ENCODE measurements at regions not wholly inside any gene's neighbourhood (a gene's known extent, or its start where the extent isn't known, plus 50 kb on each side); places are given as distances from the start of the nearest gene placed in this dataset.

DNA sequence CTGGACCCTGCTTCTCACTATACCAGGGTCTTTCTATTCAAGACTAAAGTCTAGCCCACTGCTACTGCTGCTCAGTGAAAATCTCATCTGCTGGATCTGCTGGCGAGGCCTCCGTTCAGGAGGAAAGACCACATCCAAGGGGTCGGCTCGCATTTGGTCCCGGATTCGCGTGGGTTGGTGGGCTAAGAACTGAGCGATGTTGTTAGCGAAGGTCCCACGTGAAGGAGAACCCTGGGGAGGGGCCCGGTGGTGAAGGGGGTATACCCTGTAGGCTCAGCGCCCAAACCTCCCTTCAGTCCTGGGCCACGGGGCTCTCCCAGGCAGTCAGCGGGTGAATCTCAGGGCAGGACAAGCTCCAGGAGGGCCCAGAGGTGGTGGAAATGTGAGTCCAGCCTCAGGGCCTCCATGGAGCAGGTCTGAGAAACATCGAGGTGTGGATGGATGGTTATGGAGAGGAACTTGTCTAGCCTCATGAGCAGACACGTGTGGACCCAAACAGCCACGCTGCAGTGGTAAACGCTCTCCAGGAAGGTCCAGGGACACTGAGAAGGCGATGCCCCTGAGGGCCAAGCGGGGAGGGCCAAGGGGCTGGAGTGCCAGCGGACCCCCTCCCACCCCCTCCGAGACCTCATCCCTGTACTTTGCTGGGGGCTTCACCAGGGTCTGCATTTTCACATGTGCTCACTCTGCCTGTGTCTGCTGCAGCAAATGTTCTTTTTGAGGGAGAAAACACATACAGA lies 152.3 kb downstream of the CTTN start:
- TF ChIP-seq NFIC (IDR thresholded peaks at IDR 0.05) (no peak), RAD21 (IDR thresholded peaks at IDR 0.05; ENCODE audit: low read depth) (no peak), TCF12 (IDR thresholded peaks at IDR 0.05; ENCODE audit: low read depth) (no peak)
- TF ChIP-seq, protein P1, sequence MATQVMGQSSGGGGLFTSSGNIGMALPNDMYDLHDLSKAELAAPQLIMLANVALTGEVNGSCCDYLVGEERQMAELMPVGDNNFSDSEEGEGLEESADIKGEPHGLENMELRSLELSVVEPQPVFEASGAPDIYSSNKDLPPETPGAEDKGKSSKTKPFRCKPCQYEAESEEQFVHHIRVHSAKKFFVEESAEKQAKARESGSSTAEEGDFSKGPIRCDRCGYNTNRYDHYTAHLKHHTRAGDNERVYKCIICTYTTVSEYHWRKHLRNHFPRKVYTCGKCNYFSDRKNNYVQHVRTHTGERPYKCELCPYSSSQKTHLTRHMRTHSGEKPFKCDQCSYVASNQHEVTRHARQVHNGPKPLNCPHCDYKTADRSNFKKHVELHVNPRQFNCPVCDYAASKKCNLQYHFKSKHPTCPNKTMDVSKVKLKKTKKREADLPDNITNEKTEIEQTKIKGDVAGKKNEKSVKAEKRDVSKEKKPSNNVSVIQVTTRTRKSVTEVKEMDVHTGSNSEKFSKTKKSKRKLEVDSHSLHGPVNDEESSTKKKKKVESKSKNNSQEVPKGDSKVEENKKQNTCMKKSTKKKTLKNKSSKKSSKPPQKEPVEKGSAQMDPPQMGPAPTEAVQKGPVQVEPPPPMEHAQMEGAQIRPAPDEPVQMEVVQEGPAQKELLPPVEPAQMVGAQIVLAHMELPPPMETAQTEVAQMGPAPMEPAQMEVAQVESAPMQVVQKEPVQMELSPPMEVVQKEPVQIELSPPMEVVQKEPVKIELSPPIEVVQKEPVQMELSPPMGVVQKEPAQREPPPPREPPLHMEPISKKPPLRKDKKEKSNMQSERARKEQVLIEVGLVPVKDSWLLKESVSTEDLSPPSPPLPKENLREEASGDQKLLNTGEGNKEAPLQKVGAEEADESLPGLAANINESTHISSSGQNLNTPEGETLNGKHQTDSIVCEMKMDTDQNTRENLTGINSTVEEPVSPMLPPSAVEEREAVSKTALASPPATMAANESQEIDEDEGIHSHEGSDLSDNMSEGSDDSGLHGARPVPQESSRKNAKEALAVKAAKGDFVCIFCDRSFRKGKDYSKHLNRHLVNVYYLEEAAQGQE (IDR thresholded peaks at IDR 0.05; ENCODE audit: low read depth) = no peak

DNA sequence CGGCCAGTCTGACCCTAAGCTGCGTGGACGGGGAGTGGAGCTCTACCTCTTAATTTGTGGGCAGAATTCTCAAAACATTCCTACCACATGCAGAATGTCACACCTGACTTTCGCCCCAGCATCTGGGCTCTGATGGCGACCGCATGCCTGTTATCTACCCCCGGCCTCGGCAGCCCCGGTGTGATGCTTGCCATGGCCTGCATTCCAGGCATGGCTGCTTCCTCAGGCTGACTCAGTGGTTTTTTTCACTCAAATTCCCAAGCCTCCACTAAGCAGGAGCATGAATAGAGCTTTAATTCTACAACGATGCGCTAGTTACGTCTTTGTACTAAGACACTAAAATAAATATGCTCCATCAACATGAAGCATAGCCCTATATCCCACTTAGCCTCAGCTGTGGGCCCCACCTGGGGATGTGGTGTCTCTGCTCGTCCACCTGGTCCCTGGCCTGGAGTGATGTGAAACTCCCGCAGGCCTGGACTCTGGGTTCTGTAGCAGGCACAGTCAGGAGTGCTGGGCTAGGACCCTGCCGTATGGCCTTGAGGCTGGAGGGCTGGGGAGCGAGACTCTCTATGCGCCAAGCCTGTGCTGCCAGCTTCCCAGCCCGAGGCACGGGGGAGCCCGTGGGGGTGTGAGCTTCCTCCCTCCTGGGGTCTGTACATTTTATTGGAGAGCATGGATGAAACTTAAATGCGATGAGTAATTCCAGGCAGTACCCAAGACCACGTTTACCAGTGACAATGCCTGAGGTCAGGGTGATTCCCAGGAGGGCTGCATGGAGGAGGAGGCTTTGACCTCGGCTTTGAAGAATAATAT lies 153.2 kb downstream of the CTTN start:
- TF ChIP-seq TEAD4 (IDR thresholded peaks at IDR 0.05) (no peak), RAD21 (IDR thresholded peaks at IDR 0.05; ENCODE audit: low read depth) (no peak), YY1 (IDR thresholded peaks at IDR 0.05; ENCODE audit: low read depth) (no peak), TCF12 (IDR thresholded peaks at IDR 0.05; ENCODE audit: low read depth) (no peak), NFIC (IDR thresholded peaks at IDR 0.05) (no peak), EGR1 (IDR thresholded peaks at IDR 0.05) (no peak), CREB1 (IDR thresholded peaks at IDR 0.05; ENCODE audit: low read depth) (no peak), CEBPB (IDR thresholded peaks at IDR 0.05) (no peak), EP300 (IDR thresholded peaks at IDR 0.05; ENCODE audit: borderline replicate concordance) (no peak)
- TF ChIP-seq, protein P2, sequence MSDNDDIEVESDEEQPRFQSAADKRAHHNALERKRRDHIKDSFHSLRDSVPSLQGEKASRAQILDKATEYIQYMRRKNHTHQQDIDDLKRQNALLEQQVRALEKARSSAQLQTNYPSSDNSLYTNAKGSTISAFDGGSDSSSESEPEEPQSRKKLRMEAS (IDR thresholded peaks at IDR 0.05) = no peak
- TF ChIP-seq, protein P3, sequence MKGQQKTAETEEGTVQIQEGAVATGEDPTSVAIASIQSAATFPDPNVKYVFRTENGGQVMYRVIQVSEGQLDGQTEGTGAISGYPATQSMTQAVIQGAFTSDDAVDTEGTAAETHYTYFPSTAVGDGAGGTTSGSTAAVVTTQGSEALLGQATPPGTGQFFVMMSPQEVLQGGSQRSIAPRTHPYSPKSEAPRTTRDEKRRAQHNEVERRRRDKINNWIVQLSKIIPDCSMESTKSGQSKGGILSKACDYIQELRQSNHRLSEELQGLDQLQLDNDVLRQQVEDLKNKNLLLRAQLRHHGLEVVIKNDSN (IDR thresholded peaks at IDR 0.05) = no peak

DNA sequence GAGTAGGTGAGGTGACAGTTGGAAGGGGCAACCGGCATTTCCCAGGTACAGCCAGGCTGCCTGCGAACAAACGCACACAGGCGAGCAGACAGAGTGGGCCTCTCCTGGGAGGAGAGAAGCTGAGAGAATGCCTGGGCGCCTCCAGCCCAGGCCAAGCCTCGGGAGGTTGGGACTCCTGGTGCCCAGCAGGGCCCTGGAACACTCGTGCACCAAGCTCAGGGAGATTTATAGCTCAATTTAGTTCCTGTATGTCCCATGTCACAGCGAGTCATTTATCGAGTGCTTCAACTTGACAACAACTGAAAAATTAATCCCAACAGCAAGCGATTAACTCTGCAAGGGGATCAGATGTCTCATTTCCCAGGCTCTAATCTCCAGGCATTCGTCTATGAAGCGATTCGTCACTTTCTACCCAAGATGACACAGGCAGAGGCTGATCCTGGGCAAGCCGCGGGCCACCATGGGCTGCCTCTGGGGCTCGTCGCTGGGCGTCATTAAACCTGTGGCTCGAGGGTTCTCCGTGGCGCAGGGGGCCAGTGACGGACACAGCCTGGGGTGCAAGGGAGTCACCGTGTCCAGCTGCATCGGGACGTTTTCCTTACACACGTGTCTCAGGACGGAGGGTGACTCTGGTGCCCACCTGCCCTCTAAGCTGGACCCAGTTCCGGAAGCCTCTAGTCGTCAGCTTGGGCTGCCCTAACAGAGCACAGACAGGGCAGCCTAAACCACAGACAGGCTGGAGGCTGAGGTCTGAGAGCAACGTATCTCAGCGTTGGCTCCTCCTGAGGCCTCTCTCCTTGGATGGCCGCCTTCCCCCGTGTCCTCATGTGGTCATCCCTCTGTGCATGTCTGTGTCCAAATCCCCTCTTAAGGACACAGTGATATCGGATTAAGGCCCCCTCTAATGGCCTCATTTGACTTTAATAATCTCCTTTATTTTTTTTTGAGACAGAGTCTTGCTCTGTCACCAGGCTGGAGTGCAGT lies 154.1 kb downstream of the CTTN start:
- TF ChIP-seq TEAD4 (IDR thresholded peaks at IDR 0.05) = no peak

DNA sequence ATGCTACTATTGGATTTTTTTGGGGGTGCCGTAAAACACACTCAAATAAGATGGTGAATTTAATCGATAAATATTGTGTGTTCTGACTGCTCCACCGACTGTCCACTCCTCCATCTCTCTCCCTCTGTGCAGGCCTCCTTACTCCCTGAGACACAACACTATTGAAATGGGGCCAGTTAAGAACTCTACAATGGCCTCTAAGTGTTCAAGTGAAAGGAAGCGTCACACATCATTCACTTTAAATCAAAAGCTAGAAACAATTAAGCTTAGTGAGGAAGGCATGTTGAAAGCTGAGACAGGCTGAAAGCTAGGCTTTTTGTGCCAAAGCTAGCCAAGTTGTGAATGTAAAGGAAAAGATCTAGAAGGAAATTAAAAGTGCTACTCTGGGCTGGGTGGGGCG lies 156.7 kb downstream of the CTTN start:
- TF ChIP-seq FOXM1 (IDR thresholded peaks at IDR 0.05; ENCODE audit: borderline replicate concordance, low read depth) (no peak), TEAD4 (IDR thresholded peaks at IDR 0.05) (no peak), EGR1 (IDR thresholded peaks at IDR 0.05) (no peak), TCF12 (IDR thresholded peaks at IDR 0.05; ENCODE audit: low read depth) (no peak), YY1 (IDR thresholded peaks at IDR 0.05; ENCODE audit: low read depth) (no peak), RAD21 (IDR thresholded peaks at IDR 0.05; ENCODE audit: low read depth) (no peak), EP300 (IDR thresholded peaks at IDR 0.05; ENCODE audit: borderline replicate concordance) (no peak), CEBPB (IDR thresholded peaks at IDR 0.05) (no peak), TAF1 (IDR thresholded peaks at IDR 0.05; ENCODE audit: low read depth) (no peak), CREB1 (IDR thresholded peaks at IDR 0.05; ENCODE audit: low read depth) (no peak), NFIC (IDR thresholded peaks at IDR 0.05) (no peak), ZBTB7A (IDR thresholded peaks at IDR 0.05; ENCODE audit: low read depth) (no peak)
- TF ChIP-seq, protein P1 (IDR thresholded peaks at IDR 0.05; ENCODE audit: low read depth) = no peak
- TF ChIP-seq, protein P2 (IDR thresholded peaks at IDR 0.05) = no peak
- TF ChIP-seq, protein P3 (IDR thresholded peaks at IDR 0.05) = no peak
